ENCODE measurements at regions not wholly inside any gene's neighbourhood (a gene's known extent, or its start where the extent isn't known, plus 50 kb on each side); places are given as distances from the start of the nearest gene placed in this dataset.
A peak's percentile ranks its signal among the peaks of the same experiment; 100 is the strongest.

- Histone ChIP-seq H3K27me3 (no peaks in the 10 kb centered on the region), H3K4me1 (peaks cover 0 to 15% (median 8%) of the 10 kb centered on the region in 10 experiments; a peak in 14 of 20 replicates), H3K27ac (no peak overlapping the region), H3K36me3 (no peaks in the 10 kb centered on the region), H4K20me1 (no peaks in the 10 kb centered on the region), H3K9ac (no peak overlapping the region), H3K9me3 (replicated peaks in 1 of 11) (no peaks in the 10 kb centered on the region), H3K4me2 (no peak overlapping the region), H3K4me3 (no peak overlapping the region)
- TF ChIP-seq Cebpa-rat (IDR thresholded peaks at IDR 0.05) = no peak
Measured at GRCh38 chr6:102402635-102403329, 1009.3 kb downstream of the GRIK2 start.

- TF ChIP-seq Cebpa-rat (IDR thresholded peaks at IDR 0.05) = no peak
- peak overlapping the region in 10 of 11 experiments; percentile 6 to 78 (median 48); a peak in 16 of 22 replicates for H3K4me2 ChIP-seq
- no peak overlapping the region for H3K4me3 ChIP-seq
- no peaks in the 10 kb centered on the region for H4K20me1 ChIP-seq
- peaks cover 0 to 15% (median 8%) of the 10 kb centered on the region in 10 experiments; a peak in 14 of 20 replicates for H3K4me1 ChIP-seq
- H3K27me3 ChIP-seq = no peaks in the 10 kb centered on the region
- H3K9ac ChIP-seq = no peak overlapping the region
- no peaks in the 10 kb centered on the region for H3K36me3 ChIP-seq
- no peak overlapping the region for H3K27ac ChIP-seq
- H3K9me3 ChIP-seq (replicated peaks in 1 of 11) = 0 out of 22 replicates have a peak, but pooled peaks cover 0 to 4% (median 0%) of the 10 kb centered on the region in 11 experiments
Measured at GRCh38 chr6:102398788-102399390, 1005.4 kb downstream of the GRIK2 start.

- Histone ChIP-seq H3K9me3 (replicated peaks in 1 of 11) (0 out of 22 replicates have a peak, but pooled peaks cover 0 to 4% (median 0%) of the 10 kb centered on the region in 11 experiments), H3K27me3 (no peaks in the 10 kb centered on the region), H4K20me1 (no peaks in the 10 kb centered on the region), H3K4me1 (no peaks in the 10 kb centered on the region), H3K4me2 (no peak overlapping the region), H3K9ac (no peak overlapping the region), H3K4me3 (no peak overlapping the region), H3K36me3 (no peaks in the 10 kb centered on the region), H3K27ac (no peak overlapping the region)
- no peak for TF ChIP-seq Cebpa-rat (IDR thresholded peaks at IDR 0.05)
Measured at GRCh38 chr6:102390541-102390940, 997.0 kb downstream of the GRIK2 start.

- no peak for TF ChIP-seq Cebpa-rat (IDR thresholded peaks at IDR 0.05)
- Histone ChIP-seq H3K9me3 (replicated peaks in 1 of 11) (0 out of 22 replicates have a peak, but pooled peaks cover 0 to 4% (median 0%) of the 10 kb centered on the region in 11 experiments), H3K4me3 (no peak overlapping the region), H3K9ac (no peak overlapping the region), H3K27ac (no peak overlapping the region), H3K4me2 (no peak overlapping the region), H3K27me3 (no peaks in the 10 kb centered on the region), H3K4me1 (no peaks in the 10 kb centered on the region), H4K20me1 (no peaks in the 10 kb centered on the region), H3K36me3 (no peaks in the 10 kb centered on the region)
Measured at GRCh38 chr6:102389994-102390393, 996.5 kb downstream of the GRIK2 start.

GRCh38 chr6:102387326-102388033, 994.0 kb downstream of the GRIK2 start:
- no peak overlapping the region for H3K27ac ChIP-seq
- no peak overlapping the region for H3K4me2 ChIP-seq
- no peak overlapping the region for H3K4me3 ChIP-seq
- no peaks in the 10 kb centered on the region for H3K9me3 ChIP-seq (replicated peaks in 1 of 11)
- no peak for TF ChIP-seq Cebpa-rat (IDR thresholded peaks at IDR 0.05)
- no peaks in the 10 kb centered on the region for H3K36me3 ChIP-seq
- no peaks in the 10 kb centered on the region for H4K20me1 ChIP-seq
- no peak overlapping the region for H3K9ac ChIP-seq
- no peaks in the 10 kb centered on the region for H3K27me3 ChIP-seq
- no peaks in the 10 kb centered on the region for H3K4me1 ChIP-seq

- no peaks in the 10 kb centered on the region for H3K36me3 ChIP-seq
- H3K9me3 ChIP-seq (replicated peaks in 1 of 11) = no peaks in the 10 kb centered on the region
- H3K27ac ChIP-seq = no peak overlapping the region
- no peak overlapping the region for H3K4me3 ChIP-seq
- no peaks in the 10 kb centered on the region for H4K20me1 ChIP-seq
- H3K4me1 ChIP-seq = no peaks in the 10 kb centered on the region
- H3K4me2 ChIP-seq = no peak overlapping the region
- H3K9ac ChIP-seq = no peak overlapping the region
- no peak for TF ChIP-seq Cebpa-rat (IDR thresholded peaks at IDR 0.05)
- H3K27me3 ChIP-seq = no peaks in the 10 kb centered on the region
Measured at GRCh38 chr6:102381203-102381602, 987.7 kb downstream of the GRIK2 start.

- no peak overlapping the region for H3K27ac ChIP-seq
- H3K4me2 ChIP-seq = no peak overlapping the region
- TF ChIP-seq Cebpa-rat (IDR thresholded peaks at IDR 0.05) = no peak
Measured at GRCh38 chr6:102356170-102356569, 962.7 kb downstream of the GRIK2 start.

GRCh38 chr6:102355578-102355977, 962.1 kb downstream of the GRIK2 start:
- Histone ChIP-seq H3K27me3 (no peaks in the 10 kb centered on the region), H3K9me3 (replicated peaks in 1 of 11) (no peaks in the 10 kb centered on the region), H3K36me3 (no peaks in the 10 kb centered on the region), H3K4me3 (no peak overlapping the region), H4K20me1 (no peaks in the 10 kb centered on the region), H3K4me1 (no peaks in the 10 kb centered on the region), H3K4me2 (no peak overlapping the region), H3K9ac (no peak overlapping the region), H3K27ac (no peak overlapping the region)
- TF ChIP-seq Cebpa-rat (IDR thresholded peaks at IDR 0.05) = no peak

More at GRCh38 chr6:102356170-102356569, 962.7 kb downstream of the GRIK2 start:
- H3K4me3 ChIP-seq = no peak overlapping the region
- no peak overlapping the region for H3K9ac ChIP-seq
- H3K9me3 ChIP-seq (replicated peaks in 1 of 11) = no peaks in the 10 kb centered on the region
- no peaks in the 10 kb centered on the region for H3K27me3 ChIP-seq
- H3K4me1 ChIP-seq = no peaks in the 10 kb centered on the region
- H4K20me1 ChIP-seq = no peaks in the 10 kb centered on the region
- no peaks in the 10 kb centered on the region for H3K36me3 ChIP-seq

- H4K20me1 ChIP-seq = no peaks in the 10 kb centered on the region
- H3K27me3 ChIP-seq = no peaks in the 10 kb centered on the region
- H3K9me3 ChIP-seq (replicated peaks in 1 of 11) = peaks cover 0 to 7% (median 0%) of the 10 kb centered on the region in 11 experiments; a peak in 1 of 22 replicates
- H3K36me3 ChIP-seq = no peaks in the 10 kb centered on the region
- H3K27ac ChIP-seq = no peak overlapping the region
- no peak for TF ChIP-seq Cebpa-rat (IDR thresholded peaks at IDR 0.05)
- H3K4me2 ChIP-seq = no peak overlapping the region
- H3K4me3 ChIP-seq = no peak overlapping the region
- no peak overlapping the region for H3K9ac ChIP-seq
- no peaks in the 10 kb centered on the region for H3K4me1 ChIP-seq
Measured at GRCh38 chr6:102352552-102352951, 959.0 kb downstream of the GRIK2 start.

All from BLaER1 treated with 17β-estradiol and CSF1 and Interleukin-3, amounts not matched to agents 10 nM and 100 nM (cell line).